Spleen (tissue), 11 donors: ENCODE measurements at regions not wholly inside any gene's neighbourhood (a gene's known extent, or its start where the extent isn't known, plus 50 kb on each side); places are given as distances from the start of the nearest gene placed in this dataset.
"Not testable (repeated sequence)": the region's sequence is repeated elsewhere in the genome, so short reads cannot be mapped to it uniquely, and the experiment has no call there.

ENCODE experiments used
- DNase-seq: peaks from one replicate; pipeline ENCODE4 v3.0.0-alpha.2; 2020
- H3K27ac ChIP-seq, 8 donors: fragments of 200-600 bp; sonication (generic) in 7 of 8; 1 replicate in 4 of 8; 2 replicates in 4 of 8; pipeline versions ENCODE4 v1.5.0 to v1.8.0; 2016 to 2021; ENCODE audit warnings: inconsistent platforms in 4 of 8, mild to moderate bottlenecking in 4 of 8, moderate library complexity in 1 of 8
- H3K27me3 ChIP-seq, 7 donors: fragments of 200-600 bp; sonication (generic) in 6 of 7; replicated peaks in 1 of 7; 1 replicate in 4 of 7; 2 replicates in 3 of 7; pipeline versions ENCODE4 v1.5.0 to v1.8.0; 2016 to 2021; ENCODE audit warnings: inconsistent platforms in 3 of 7, mild to moderate bottlenecking in 1 of 7
- H3K36me3 ChIP-seq, 6 donors: fragments of 200-600 bp; sonication (generic) in 5 of 6; 1 replicate in 4 of 6; 2 replicates in 2 of 6; pipeline versions ENCODE4 v1.5.0 to v1.8.0; 2016 to 2021; ENCODE audit warnings: inconsistent platforms in 2 of 6
- H3K4me1 ChIP-seq, 6 donors: fragments of 200-600 bp; sonication (generic) in 5 of 6; 1 replicate in 3 of 6; 2 replicates in 3 of 6; pipeline versions ENCODE4 v1.5.0 to v1.8.0; 2016 to 2021; ENCODE audit warnings: inconsistent platforms in 3 of 6
- H3K4me3 ChIP-seq, 8 donors: fragments of 200-600 bp; sonication (generic) in 7 of 8; 1 replicate in 4 of 8; 2 replicates in 4 of 8; pipeline versions ENCODE4 v1.5.0 to v1.8.0; 2016 to 2021; ENCODE audit warnings: inconsistent platforms in 4 of 8, mild to moderate bottlenecking in 4 of 8, moderate library complexity in 2 of 8
- H3K9me3 ChIP-seq, 8 donors: fragments of 200-600 bp; sonication (generic) in 7 of 8; 1 replicate in 4 of 8; 2 replicates in 4 of 8; pipeline versions ENCODE4 v1.5.0 to v1.8.0; 2016 to 2021; ENCODE audit warnings: inconsistent platforms in 4 of 8
- CTCF ChIP-seq, 11 experiments: fragments of 200-600 bp in 7 of 11; fragments of 450-650 bp in 4 of 11; sonication (generic) in 4 of 11; IDR thresholded peaks in 8 of 11; conservative IDR thresholded peaks in 3 of 11; 1 replicate in 7 of 11; 2 replicates in 4 of 11; pipeline versions ENCODE4 v1.4.0 to v1.8.0; 2016 to 2021; ENCODE audit warnings: antibody characterized with exemption in 11 of 11, inconsistent platforms in 4 of 11, mild to moderate bottlenecking in 1 of 11
- POLR2A ChIP-seq, 3 donors: fragments of 450-650 bp; IDR thresholded peaks; one replicate each; pipeline ENCODE4 v1.5.1; 2017; ENCODE audit warnings: antibody characterized with exemption in 3 of 3, mild to moderate bottlenecking in 1 of 3
- POLR2AphosphoS5 ChIP-seq, 3 donors: sonication (generic); formaldehyde crosslinking; IDR thresholded peaks; one replicate each; pipeline ENCODE4 v1.5.1; 2017; ENCODE audit warnings: antibody characterized with exemption in 3 of 3
- WGBS, 5 donors: extraction: QIAGEN DNeasy Blood & Tissue Kit in 3 of 5; methylation state at CpG; one replicate each; pipeline versions ENCODE4 v1.1.5 to v1.1.7; 2013 to 2018; 5-methylcytosine and 5-hydroxymethylcytosine counted together
- intact Hi-C: fragments of 100-400 bp; cut with DNase I; formaldehyde crosslinking; loops from one replicate; pipeline ENCODE4 v1.15.0; 2023; ENCODE audit warnings: low total_unique reads
- donor health status: healthy with polysubstance abuse.
- donor health status: DM: no; HTN: no; CAD: no; lungs with moderate emphysema.
- donor health status: DM: no; HTN: no; CAD: no.
- donor health status: Bipolar disorder and iron deficiency.
- donor health status: healthy.
- donor health status: DM: no; HTN: no; CAD: no.
- donor health status: DM: yes; HTN: yes; CAD: no.

GRCh38 chr12:34233618-34234017 lies 211.3 kb downstream of the ALG10 start:
- WGBS, 5 donors, result 89 to 95% (median 92%) methylated on average over 5 of the region's 5 CpGs
- no peak for DNase-seq
- intact Hi-C loops, result no loop called here
- H3K27ac ChIP-seq, result no peak overlapping the region
- TF ChIP-seq POLR2A (IDR thresholded peaks at IDR 0.05), result no peak
- TF ChIP-seq CTCF (IDR thresholded peaks at IDR 0.05 in 8 of 11, conservative IDR thresholded peaks at IDR 0.05 in 3 of 11), result no peak
- no peak for TF ChIP-seq POLR2AphosphoS5 (IDR thresholded peaks at IDR 0.05)
- H3K27me3 ChIP-seq, result peaks cover 0 to 21% (median 0%) of the 10 kb centered on the region in 7 donors
- H3K9me3 ChIP-seq, result no peaks in the 10 kb centered on the region
- H3K4me3 ChIP-seq, result no peak overlapping the region
- H3K4me1 ChIP-seq, result no peaks in the 10 kb centered on the region
- H3K36me3 ChIP-seq, result no peaks in the 10 kb centered on the region

DNA sequence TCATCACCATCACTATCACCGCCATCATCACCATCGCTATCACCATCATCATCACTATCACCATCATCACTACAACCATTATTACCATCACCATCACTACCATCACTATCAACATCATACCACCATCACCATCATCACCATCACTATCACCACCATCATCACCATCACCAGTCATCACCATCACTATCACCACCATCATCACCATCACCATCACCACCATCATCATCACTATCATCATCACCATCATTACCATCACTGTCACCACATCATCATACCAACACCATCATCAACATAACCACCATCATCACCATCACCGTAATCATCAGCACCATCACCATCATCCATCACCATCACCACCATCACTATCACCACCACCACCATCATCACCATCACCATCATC lies 213.8 kb downstream of the ALG10 start:
- TF ChIP-seq CTCF (IDR thresholded peaks at IDR 0.05 in 8 of 11, conservative IDR thresholded peaks at IDR 0.05 in 3 of 11) (no peak), POLR2AphosphoS5 (IDR thresholded peaks at IDR 0.05) (no peak), POLR2A (IDR thresholded peaks at IDR 0.05) (no peak)
- H3K9me3 ChIP-seq, result no peaks in the 10 kb centered on the region
- intact Hi-C loops, result no loop called here
- no peak overlapping the region for H3K4me3 ChIP-seq
- no peaks in the 10 kb centered on the region for H3K27me3 ChIP-seq
- 73 to 95% (median 77%) methylated on average over 3 of the region's 3 CpGs for WGBS, 5 donors
- H3K4me1 ChIP-seq, result no peaks in the 10 kb centered on the region
- no peak for DNase-seq
- no peaks in the 10 kb centered on the region for H3K36me3 ChIP-seq
- no peak overlapping the region for H3K27ac ChIP-seq

DNA sequence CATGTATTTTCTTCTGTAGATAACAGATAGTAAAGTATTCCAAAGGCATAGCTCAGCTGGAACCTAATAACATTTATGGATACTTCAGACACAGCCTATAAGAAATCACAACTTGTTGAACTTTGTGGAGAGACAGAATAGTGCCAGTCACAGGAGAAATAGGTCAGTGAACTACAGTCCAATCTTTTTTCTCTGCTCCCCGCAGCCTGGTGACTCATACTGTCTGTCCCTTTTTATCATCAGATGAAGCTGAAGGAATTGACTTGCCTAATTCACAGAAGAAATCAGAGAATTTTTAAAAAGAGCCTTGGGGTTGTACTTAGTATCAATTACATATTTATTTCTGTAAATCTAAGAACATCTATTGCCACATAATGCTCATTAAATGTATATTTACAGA lies 222.3 kb downstream of the ALG10 start:
- no peaks in the 10 kb centered on the region for H3K27me3 ChIP-seq
- no peak overlapping the region for H3K27ac ChIP-seq
- TF ChIP-seq POLR2AphosphoS5 (IDR thresholded peaks at IDR 0.05) (no peak), CTCF (IDR thresholded peaks at IDR 0.05 in 8 of 11, conservative IDR thresholded peaks at IDR 0.05 in 3 of 11) (no peak), POLR2A (IDR thresholded peaks at IDR 0.05) (no peak)
- intact Hi-C loops, result no loop called here
- DNase-seq, result no peak
- no peaks in the 10 kb centered on the region for H3K9me3 ChIP-seq
- no peak overlapping the region for H3K4me3 ChIP-seq
- H3K4me1 ChIP-seq, result no peaks in the 10 kb centered on the region
- H3K36me3 ChIP-seq, result no peaks in the 10 kb centered on the region
- 69 to 93% (median 86%) methylated on average over 1 of the region's 1 CpG for WGBS, 5 donors

GRCh38 chr12:34249271-34249670 lies 227.0 kb downstream of the ALG10 start:
- Histone ChIP-seq H3K4me3 (no peak overlapping the region), H3K36me3 (no peaks in the 10 kb centered on the region), H3K4me1 (no peaks in the 10 kb centered on the region), H3K27me3 (no peaks in the 10 kb centered on the region), H3K9me3 (no peaks in the 10 kb centered on the region), H3K27ac (no peak overlapping the region)
- 90 to 96% (median 96%) methylated on average over 9 of the region's 9 CpGs for WGBS, 5 donors
- intact Hi-C loops, result no loop called here
- no peak for TF ChIP-seq POLR2AphosphoS5 (IDR thresholded peaks at IDR 0.05)
- no peak for TF ChIP-seq CTCF (IDR thresholded peaks at IDR 0.05 in 8 of 11, conservative IDR thresholded peaks at IDR 0.05 in 3 of 11)
- TF ChIP-seq POLR2A (IDR thresholded peaks at IDR 0.05), result no peak
- DNase-seq, result no peak

- H3K9me3 ChIP-seq, H3K27me3 ChIP-seq, H3K27ac ChIP-seq, intact Hi-C loops, H3K36me3 ChIP-seq, DNase-seq, H3K4me3 ChIP-seq, H3K4me1 ChIP-seq: not testable (repeated sequence)
- WGBS, 5 donors, result 82 to 92% (median 89%) methylated on average over 4 of the region's 4 CpGs
Measured at GRCh38 chr12:34251879-34252278, 229.6 kb downstream of the ALG10 start.
